ENCODE measurements at regions not wholly inside any gene's neighbourhood (a gene's known extent, or its start where the extent isn't known, plus 50 kb on each side); places are given as distances from the start of the nearest gene placed in this dataset.

DNA sequence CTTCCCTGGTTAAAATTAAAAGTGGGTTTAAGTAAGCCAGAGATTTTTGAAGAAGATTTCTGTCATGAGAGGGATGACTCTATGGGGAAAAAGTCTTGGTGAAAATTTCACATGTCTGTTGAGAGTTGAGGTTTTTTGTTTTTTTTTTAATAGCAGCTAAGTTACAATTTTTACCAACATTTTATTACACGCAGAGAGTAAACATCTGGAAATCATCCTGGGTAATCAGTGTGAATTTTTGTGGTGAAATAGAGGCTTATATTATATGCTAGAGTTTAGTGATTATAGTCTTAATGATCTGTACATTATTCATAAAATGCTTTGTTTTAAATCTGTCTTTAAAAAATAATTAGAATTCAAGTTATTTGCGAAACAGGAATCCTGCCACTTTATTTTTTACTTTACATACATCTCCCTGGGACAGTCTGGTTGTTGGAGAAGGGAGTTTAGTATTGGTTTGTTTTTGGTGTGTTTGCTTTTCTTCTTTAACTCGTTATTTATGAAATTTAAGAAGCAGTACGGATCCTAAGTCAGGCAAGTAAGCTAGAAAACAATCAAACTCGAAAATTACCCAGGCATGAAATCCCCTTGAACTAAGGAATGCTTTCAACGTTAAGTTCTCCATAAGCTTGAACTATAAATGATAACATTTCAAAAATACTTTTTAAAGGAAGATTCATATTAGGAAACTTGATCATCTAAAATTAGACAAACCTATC lies 143.4 kb upstream of the TSC22D2 start:
- TF ChIP-seq, protein P1, sequence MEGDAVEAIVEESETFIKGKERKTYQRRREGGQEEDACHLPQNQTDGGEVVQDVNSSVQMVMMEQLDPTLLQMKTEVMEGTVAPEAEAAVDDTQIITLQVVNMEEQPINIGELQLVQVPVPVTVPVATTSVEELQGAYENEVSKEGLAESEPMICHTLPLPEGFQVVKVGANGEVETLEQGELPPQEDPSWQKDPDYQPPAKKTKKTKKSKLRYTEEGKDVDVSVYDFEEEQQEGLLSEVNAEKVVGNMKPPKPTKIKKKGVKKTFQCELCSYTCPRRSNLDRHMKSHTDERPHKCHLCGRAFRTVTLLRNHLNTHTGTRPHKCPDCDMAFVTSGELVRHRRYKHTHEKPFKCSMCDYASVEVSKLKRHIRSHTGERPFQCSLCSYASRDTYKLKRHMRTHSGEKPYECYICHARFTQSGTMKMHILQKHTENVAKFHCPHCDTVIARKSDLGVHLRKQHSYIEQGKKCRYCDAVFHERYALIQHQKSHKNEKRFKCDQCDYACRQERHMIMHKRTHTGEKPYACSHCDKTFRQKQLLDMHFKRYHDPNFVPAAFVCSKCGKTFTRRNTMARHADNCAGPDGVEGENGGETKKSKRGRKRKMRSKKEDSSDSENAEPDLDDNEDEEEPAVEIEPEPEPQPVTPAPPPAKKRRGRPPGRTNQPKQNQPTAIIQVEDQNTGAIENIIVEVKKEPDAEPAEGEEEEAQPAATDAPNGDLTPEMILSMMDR (IDR thresholded peaks at IDR 0.05) = no peak
- TF ChIP-seq, protein P2, sequence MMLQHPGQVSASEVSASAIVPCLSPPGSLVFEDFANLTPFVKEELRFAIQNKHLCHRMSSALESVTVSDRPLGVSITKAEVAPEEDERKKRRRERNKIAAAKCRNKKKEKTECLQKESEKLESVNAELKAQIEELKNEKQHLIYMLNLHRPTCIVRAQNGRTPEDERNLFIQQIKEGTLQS (CRISPR knock-in tag; conservative IDR thresholded peaks at IDR 0.05) = no peak
- TF ChIP-seq, protein P3, sequence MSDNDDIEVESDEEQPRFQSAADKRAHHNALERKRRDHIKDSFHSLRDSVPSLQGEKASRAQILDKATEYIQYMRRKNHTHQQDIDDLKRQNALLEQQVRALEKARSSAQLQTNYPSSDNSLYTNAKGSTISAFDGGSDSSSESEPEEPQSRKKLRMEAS (CRISPR knock-in tag; IDR thresholded peaks at IDR 0.05) = no peak
- TF ChIP-seq ATF1 (CRISPR knock-in tag; IDR thresholded peaks at IDR 0.05) = no peak
- no peak for TF ChIP-seq STAT6 (CRISPR knock-in tag; conservative IDR thresholded peaks at IDR 0.05; ENCODE audit: low read depth)
- TF ChIP-seq, protein P4, sequence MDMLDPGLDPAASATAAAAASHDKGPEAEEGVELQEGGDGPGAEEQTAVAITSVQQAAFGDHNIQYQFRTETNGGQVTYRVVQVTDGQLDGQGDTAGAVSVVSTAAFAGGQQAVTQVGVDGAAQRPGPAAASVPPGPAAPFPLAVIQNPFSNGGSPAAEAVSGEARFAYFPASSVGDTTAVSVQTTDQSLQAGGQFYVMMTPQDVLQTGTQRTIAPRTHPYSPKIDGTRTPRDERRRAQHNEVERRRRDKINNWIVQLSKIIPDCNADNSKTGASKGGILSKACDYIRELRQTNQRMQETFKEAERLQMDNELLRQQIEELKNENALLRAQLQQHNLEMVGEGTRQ (CRISPR knock-in tag; IDR thresholded peaks at IDR 0.05) = no peak
- TF ChIP-seq IRF2 (CRISPR knock-in tag; IDR thresholded peaks at IDR 0.05; ENCODE audit: borderline replicate concordance, low read depth) = no peak
- TF ChIP-seq ATF2 (CRISPR knock-in tag; IDR thresholded peaks at IDR 0.05; ENCODE audit: borderline replicate concordance, low read depth) = no peak
- TF ChIP-seq, protein P5, sequence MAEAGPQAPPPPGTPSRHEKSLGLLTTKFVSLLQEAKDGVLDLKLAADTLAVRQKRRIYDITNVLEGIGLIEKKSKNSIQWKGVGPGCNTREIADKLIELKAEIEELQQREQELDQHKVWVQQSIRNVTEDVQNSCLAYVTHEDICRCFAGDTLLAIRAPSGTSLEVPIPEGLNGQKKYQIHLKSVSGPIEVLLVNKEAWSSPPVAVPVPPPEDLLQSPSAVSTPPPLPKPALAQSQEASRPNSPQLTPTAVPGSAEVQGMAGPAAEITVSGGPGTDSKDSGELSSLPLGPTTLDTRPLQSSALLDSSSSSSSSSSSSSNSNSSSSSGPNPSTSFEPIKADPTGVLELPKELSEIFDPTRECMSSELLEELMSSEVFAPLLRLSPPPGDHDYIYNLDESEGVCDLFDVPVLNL (CRISPR knock-in tag; IDR thresholded peaks at IDR 0.05; ENCODE audit: borderline replicate concordance, low read depth) = no peak
- no peak for TF ChIP-seq ELF4 (CRISPR knock-in tag; IDR thresholded peaks at IDR 0.05; ENCODE audit: low read depth)
